SK-N-SH treated with all-trans-retinoic acid at 6 μM for 48 hours (cell line): ENCODE measurements at regions not wholly inside any gene's neighbourhood (a gene's known extent, or its start where the extent isn't known, plus 50 kb on each side); places are given as distances from the start of the nearest gene placed in this dataset.

Experiments used
- ARNTL ChIP-seq: fragments of 450-650 bp; formaldehyde crosslinking; IDR thresholded peaks from 2 replicates; pipeline ENCODE4 v1.5.0; 2020; ENCODE audit warnings: low read depth, mild to moderate bottlenecking, moderate library complexity, borderline replicate concordance
- BACH2 ChIP-seq: fragments of 250-450 bp; sonication (Bioruptor Pico); IDR thresholded peaks from 2 replicates; pipeline ENCODE4 v1.9.0; 2021; ENCODE audit warnings: mild to moderate bottlenecking, borderline replicate concordance
- CREB5 ChIP-seq: fragments of 250-450 bp; sonication (Bioruptor Pico); IDR thresholded peaks from 2 replicates; pipeline ENCODE4 v1.5.1; 2020; ENCODE audit warnings: low read depth, mild to moderate bottlenecking, moderate library complexity
- RARB ChIP-seq: fragments of 250-450 bp; sonication (Bioruptor Pico); IDR thresholded peaks from 2 replicates; pipeline ENCODE4 v1.8.0; 2021; ENCODE audit warnings: mild to moderate bottlenecking, moderate library complexity
- ZFP3 ChIP-seq: fragments of 250-450 bp; sonication (Bioruptor Pico); IDR thresholded peaks from 2 replicates; pipeline ENCODE4 v1.5.0; 2020; ENCODE audit warnings: mild to moderate bottlenecking, moderate library complexity
- ZFP30 ChIP-seq: fragments of 450-650 bp; formaldehyde crosslinking; IDR thresholded peaks from 2 replicates; pipeline ENCODE4 v1.5.0; 2022; ENCODE audit warnings: mild to moderate bottlenecking, moderate library complexity
- ZNF70 ChIP-seq: fragments of 450-650 bp; formaldehyde crosslinking; IDR thresholded peaks from 2 replicates; pipeline ENCODE4 v1.5.0; 2020; ENCODE audit warnings: mild to moderate bottlenecking, moderate library complexity
- ZNF8 ChIP-seq: fragments of 450-650 bp; formaldehyde crosslinking; IDR thresholded peaks from 2 replicates; pipeline ENCODE4 v1.5.0; 2020; ENCODE audit warnings: mild to moderate bottlenecking, moderate library complexity
- TF ChIP-seq, protein P1 (sequence below): fragments of 250-450 bp; sonication (Bioruptor Pico); IDR thresholded peaks from 2 replicates; pipeline ENCODE4 v1.8.0; 2021; ENCODE audit warnings: low read depth, mild to moderate bottlenecking, moderate library complexity, borderline replicate concordance

DNA sequence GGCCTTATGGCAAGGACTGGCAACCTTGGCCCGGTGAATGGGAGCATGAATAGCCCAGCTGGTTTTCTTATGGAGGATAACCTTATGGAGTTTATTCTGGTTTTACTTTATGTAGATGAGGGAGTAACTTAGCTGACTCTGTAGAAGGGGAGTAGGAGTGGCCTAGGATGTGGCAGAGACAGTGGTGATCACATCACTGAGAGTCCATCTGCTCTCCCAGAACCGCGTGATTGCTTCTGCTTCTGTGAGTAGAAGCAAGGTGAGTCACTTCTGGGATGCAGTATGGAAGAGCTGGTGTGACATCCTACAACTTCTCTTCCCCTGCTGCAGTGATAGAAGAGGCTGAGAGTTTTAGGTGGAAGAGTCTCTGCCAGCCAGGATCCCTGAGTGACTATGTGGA is 129.2 kb downstream of the RPS24 start:
- TF ChIP-seq ZFP30 (no peak), ARNTL (no peak), RARB (no peak), BACH2 (CRISPR knock-in tag) (no peak), ZNF70 (no peak), CREB5 (CRISPR knock-in tag) (no peak), ZNF8 (CRISPR knock-in tag) (no peak), ZFP3 (no peak)
- TF ChIP-seq, protein P1, sequence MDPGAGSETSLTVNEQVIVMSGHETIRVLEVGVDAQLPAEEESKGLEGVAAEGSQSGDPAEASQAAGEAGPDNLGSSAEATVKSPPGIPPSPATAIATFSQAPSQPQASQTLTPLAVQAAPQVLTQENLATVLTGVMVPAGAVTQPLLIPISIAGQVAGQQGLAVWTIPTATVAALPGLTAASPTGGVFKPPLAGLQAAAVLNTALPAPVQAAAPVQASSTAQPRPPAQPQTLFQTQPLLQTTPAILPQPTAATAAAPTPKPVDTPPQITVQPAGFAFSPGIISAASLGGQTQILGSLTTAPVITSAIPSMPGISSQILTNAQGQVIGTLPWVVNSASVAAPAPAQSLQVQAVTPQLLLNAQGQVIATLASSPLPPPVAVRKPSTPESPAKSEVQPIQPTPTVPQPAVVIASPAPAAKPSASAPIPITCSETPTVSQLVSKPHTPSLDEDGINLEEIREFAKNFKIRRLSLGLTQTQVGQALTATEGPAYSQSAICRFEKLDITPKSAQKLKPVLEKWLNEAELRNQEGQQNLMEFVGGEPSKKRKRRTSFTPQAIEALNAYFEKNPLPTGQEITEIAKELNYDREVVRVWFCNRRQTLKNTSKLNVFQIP (CRISPR knock-in tag), result no peak
